ENCODE measurements at regions not wholly inside any gene's neighbourhood (a gene's known extent, or its start where the extent isn't known, plus 50 kb on each side); places are given as distances from the start of the nearest gene placed in this dataset.

DNA sequence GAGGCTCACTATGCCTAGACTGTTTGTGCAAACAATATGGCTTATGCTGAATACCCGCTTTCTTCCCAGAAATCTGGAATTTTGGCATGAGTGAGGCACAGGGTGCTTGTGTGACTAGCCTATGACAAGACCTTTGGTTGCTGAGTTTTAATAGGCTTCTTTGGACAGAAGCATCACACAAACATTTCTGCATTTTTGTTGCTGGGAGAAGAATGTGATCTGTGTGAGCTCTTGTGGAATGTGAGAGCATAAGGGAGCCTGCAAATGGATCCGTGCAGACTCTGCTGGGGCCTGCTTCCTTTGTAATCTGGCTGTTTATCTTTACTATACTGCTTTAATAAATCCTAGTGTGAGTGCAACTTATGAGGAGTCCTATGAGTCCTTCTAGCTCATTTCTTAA, 83.0 kb upstream of the ZDHHC17 start:
- H3K27me3 ChIP-seq (replicated peaks in 1 of 4; ENCODE audit: control insufficient read depth in 3 of 4, extremely low read depth in 1 of 4, insufficient read depth in 3 of 4, low read length in 3 of 4): no peaks in the 10 kb centered on the region
- H3K27ac ChIP-seq (ENCODE audit: low read depth, low read length): no peak overlapping the region
- H4K5ac ChIP-seq (ENCODE audit: insufficient read length, low read depth, low read length): no peak overlapping the region
- H3K23me2 ChIP-seq (ENCODE audit: low read depth, low read length): no peaks in the 10 kb centered on the region
- CTCF ChIA-PET (ENCODE audit: partially characterized antibody): interaction anchor here (2.9 kb wide), 1 partner anchor 58 kb away, joined by 8 read pairs; no protein-coding TSS in a partner anchor
- H3K14ac ChIP-seq (ENCODE audit: insufficient read length): no peak overlapping the region
- H4K91ac ChIP-seq (replicated peaks; ENCODE audit: insufficient read length, low read length): no peak overlapping the region
- H4K8ac ChIP-seq (ENCODE audit: extremely low read depth, insufficient read depth, low read length): no peak overlapping the region
- no peak overlapping the region for H3K4me2 ChIP-seq (ENCODE audit: insufficient read depth in 1 of 2, low read depth in 2 of 2, low read length in 2 of 2)
- no peak overlapping the region for H3K4ac ChIP-seq (replicated peaks; ENCODE audit: insufficient read length, low read depth, low read length)
- POLR2A ChIA-PET (ENCODE audit: partially characterized antibody): interaction anchor here (1.1 to 1.3 kb wide), 2 partner anchors 83 to 120 kb away, joined by 3 read pairs; no protein-coding TSS in a partner anchor
- no peak overlapping the region for H2BK5ac ChIP-seq (ENCODE audit: low read depth, low read length)
- H3K79me2 ChIP-seq (ENCODE audit: control insufficient read depth in 1 of 2, insufficient read depth in 2 of 2, low read length in 2 of 2): no peaks in the 10 kb centered on the region
- H3K9ac ChIP-seq (replicated peaks in 1 of 4; ENCODE audit: extremely low read depth in 1 of 4, low read depth in 3 of 4, low read length in 3 of 4): no peak overlapping the region; a peak in 1 of 7 replicates
- WGBS, 2 experiments (ENCODE audit: extremely low coverage in 1 of 2, insufficient coverage in 1 of 2, insufficient read length in 1 of 2, insufficient replicate concordance in 2 of 2, low coverage in 1 of 2, low lambda C conversion rate in 2 of 2, missing lambda C conversion rate in 1 of 2): 86% methylated on average over 2 of the region's 2 CpGs; no CpG with 5 or more reads in 1 of the 2 experiments
- no peak overlapping the region for H3K4me3 ChIP-seq (ENCODE audit: extremely low read depth in 1 of 4, insufficient read depth in 2 of 4, low read depth in 3 of 4, low read length in 4 of 4)
- no peaks in the 10 kb centered on the region; a peak in 3 of 7 replicates for H3K4me1 ChIP-seq (replicated peaks in 1 of 4; ENCODE audit: control insufficient read depth in 3 of 4, insufficient read depth in 4 of 4, low read length in 3 of 4)
- no peak overlapping the region for H2BK120ac ChIP-seq (replicated peaks; ENCODE audit: low read depth, low read length)
- FAIRE-seq (no peak), DNase-seq (ENCODE audit: low read depth in 1 of 2, low spot score in 2 of 2) (no peak)
- no peak overlapping the region for H2BK12ac ChIP-seq (ENCODE audit: low read depth, low read length)
- no peak overlapping the region for H3K23ac ChIP-seq (ENCODE audit: insufficient read length)
- TF ChIP-seq BCL11A (IDR thresholded peaks at IDR 0.05; ENCODE audit: low read depth in 2 of 2, low read length in 2 of 2): no peak
- TF ChIP-seq, protein P1, sequence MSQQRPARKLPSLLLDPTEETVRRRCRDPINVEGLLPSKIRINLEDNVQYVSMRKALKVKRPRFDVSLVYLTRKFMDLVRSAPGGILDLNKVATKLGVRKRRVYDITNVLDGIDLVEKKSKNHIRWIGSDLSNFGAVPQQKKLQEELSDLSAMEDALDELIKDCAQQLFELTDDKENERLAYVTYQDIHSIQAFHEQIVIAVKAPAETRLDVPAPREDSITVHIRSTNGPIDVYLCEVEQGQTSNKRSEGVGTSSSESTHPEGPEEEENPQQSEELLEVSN (IDR thresholded peaks at IDR 0.05): no peak
- no peak for TF ChIP-seq BACH1 (IDR thresholded peaks at IDR 0.05; ENCODE audit: low read length)
- TF ChIP-seq RXRA (IDR thresholded peaks at IDR 0.05; ENCODE audit: insufficient read depth, low read depth, low read length): no peak
- H2BK15ac ChIP-seq (ENCODE audit: low read length): no peak overlapping the region
- no peak overlapping the region for H2BK20ac ChIP-seq (ENCODE audit: low read length)
- no peak overlapping the region for H2AK5ac ChIP-seq (ENCODE audit: low read depth, low read length)
- no peaks in the 10 kb centered on the region for H4K20me1 ChIP-seq (replicated peaks in 1 of 2; ENCODE audit: control insufficient read depth in 1 of 2, insufficient read depth in 2 of 2, low read length in 2 of 2)
- H3K79me1 ChIP-seq (ENCODE audit: low read depth, low read length): no peaks in the 10 kb centered on the region
- no peak overlapping the region for H3K18ac ChIP-seq (ENCODE audit: extremely low read depth, low read length)
- H3K56ac ChIP-seq (replicated peaks; ENCODE audit: insufficient read length, low read depth, low read length): no peak overlapping the region
- H3K9me3 ChIP-seq (ENCODE audit: insufficient read depth in 2 of 2, low read depth in 1 of 2, low read length in 1 of 2): no peaks in the 10 kb centered on the region
- H3K36me3 ChIP-seq (ENCODE audit: control insufficient read depth in 2 of 4, insufficient read depth in 4 of 4, low read length in 3 of 4): no peaks in the 10 kb centered on the region
- no peak overlapping the region for H2AFZ ChIP-seq (ENCODE audit: low read length)

All from H1 (cell line).